ENCODE measurements at regions not wholly inside any gene's neighbourhood (a gene's known extent, or its start where the extent isn't known, plus 50 kb on each side); places are given as distances from the start of the nearest gene placed in this dataset.

- 3% methylated on average over 3 of the region's 3 CpGs for WGBS (ENCODE audit: insufficient coverage, low coverage, missing lambda C conversion rate)
- POLR2A ChIA-PET, result no interaction called here
- H3K4me2 ChIP-seq (ENCODE audit: insufficient read depth, low read length), result no peak overlapping the region
- no peaks in the 10 kb centered on the region for H3K9me1 ChIP-seq (ENCODE audit: control insufficient read depth, insufficient read depth, low read length)
- DNase-seq (ENCODE audit: extremely low read depth in 1 of 4, low spot score in 3 of 4) (no peak), ATAC-seq (no peak), FAIRE-seq (no peak)
- H3K27me3 ChIP-seq (ENCODE audit: control insufficient read depth in 2 of 2, insufficient read depth in 2 of 2, low read length in 2 of 2), result no peaks in the 10 kb centered on the region
- no peaks in the 10 kb centered on the region for H3K36me3 ChIP-seq (ENCODE audit: control insufficient read depth, insufficient read depth, low read length)
- BruUV-seq (replicated peaks), result no TSS peak
- H3K27ac ChIP-seq (ENCODE audit: extremely low read depth, low read depth, low read length), result no peak overlapping the region
- no peaks in the 10 kb centered on the region for H3K79me2 ChIP-seq (ENCODE audit: control insufficient read depth, insufficient read depth, low read length)
- intact Hi-C loops (cut with micrococcal nuclease), result no loop called here
- H3K9me3 ChIP-seq (replicated peaks; ENCODE audit: control insufficient read depth, insufficient read depth, low read depth, low read length), result no peaks in the 10 kb centered on the region
- in situ Hi-C loops (cut with MboI), result no loop called here
- TF ChIP-seq DACH1 (IDR thresholded peaks at IDR 0.05; ENCODE audit: partially characterized antibody) (no peak), ZMIZ1 (IDR thresholded peaks at IDR 0.05; ENCODE audit: low read depth in 2 of 2, low read length in 2 of 2) (no peak)
- no peak overlapping the region for H3K4me3 ChIP-seq
- no peaks in the 10 kb centered on the region for H4K20me1 ChIP-seq (replicated peaks; ENCODE audit: control insufficient read depth, insufficient read depth, low read length)
- H3K4me1 ChIP-seq (replicated peaks in 1 of 2; ENCODE audit: control insufficient read depth in 2 of 2, insufficient read depth in 2 of 2, low read length in 2 of 2), result no peaks in the 10 kb centered on the region
- no peak overlapping the region for H3K9ac ChIP-seq (ENCODE audit: insufficient read depth in 1 of 2, low read depth in 2 of 2, low read length in 2 of 2)
- CTCF ChIA-PET (ENCODE audit: low intra/inter-chr PET ratio), result no interaction called here
- H2AFZ ChIP-seq (ENCODE audit: low read depth, low read length), result no peak overlapping the region
These were observed 1682.4 kb downstream of the LRRC4C start for GRCh38 chr11:39777035-39777434.
